ENCODE measurements at regions not wholly inside any gene's neighbourhood (a gene's known extent, or its start where the extent isn't known, plus 50 kb on each side); places are given as distances from the start of the nearest gene placed in this dataset.

GRCh38 chr3:139235192-139235591 is 108.6 kb upstream of the MRPS22 start:
- TF ChIP-seq, protein P1, sequence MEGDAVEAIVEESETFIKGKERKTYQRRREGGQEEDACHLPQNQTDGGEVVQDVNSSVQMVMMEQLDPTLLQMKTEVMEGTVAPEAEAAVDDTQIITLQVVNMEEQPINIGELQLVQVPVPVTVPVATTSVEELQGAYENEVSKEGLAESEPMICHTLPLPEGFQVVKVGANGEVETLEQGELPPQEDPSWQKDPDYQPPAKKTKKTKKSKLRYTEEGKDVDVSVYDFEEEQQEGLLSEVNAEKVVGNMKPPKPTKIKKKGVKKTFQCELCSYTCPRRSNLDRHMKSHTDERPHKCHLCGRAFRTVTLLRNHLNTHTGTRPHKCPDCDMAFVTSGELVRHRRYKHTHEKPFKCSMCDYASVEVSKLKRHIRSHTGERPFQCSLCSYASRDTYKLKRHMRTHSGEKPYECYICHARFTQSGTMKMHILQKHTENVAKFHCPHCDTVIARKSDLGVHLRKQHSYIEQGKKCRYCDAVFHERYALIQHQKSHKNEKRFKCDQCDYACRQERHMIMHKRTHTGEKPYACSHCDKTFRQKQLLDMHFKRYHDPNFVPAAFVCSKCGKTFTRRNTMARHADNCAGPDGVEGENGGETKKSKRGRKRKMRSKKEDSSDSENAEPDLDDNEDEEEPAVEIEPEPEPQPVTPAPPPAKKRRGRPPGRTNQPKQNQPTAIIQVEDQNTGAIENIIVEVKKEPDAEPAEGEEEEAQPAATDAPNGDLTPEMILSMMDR (IDR thresholded peaks at IDR 0.05; ENCODE audit: borderline replicate concordance, extremely low read depth, low read length, poor library complexity, severe bottlenecking) = no peak
- no peak for TF ChIP-seq EZH2 (IDR thresholded peaks at IDR 0.05; ENCODE audit: borderline replicate concordance, low read depth, low read length, severe bottlenecking)

Measured in DND-41 (cell line).